ENCODE measurements at regions not wholly inside any gene's neighbourhood (a gene's known extent, or its start where the extent isn't known, plus 50 kb on each side); places are given as distances from the start of the nearest gene placed in this dataset.

DNA sequence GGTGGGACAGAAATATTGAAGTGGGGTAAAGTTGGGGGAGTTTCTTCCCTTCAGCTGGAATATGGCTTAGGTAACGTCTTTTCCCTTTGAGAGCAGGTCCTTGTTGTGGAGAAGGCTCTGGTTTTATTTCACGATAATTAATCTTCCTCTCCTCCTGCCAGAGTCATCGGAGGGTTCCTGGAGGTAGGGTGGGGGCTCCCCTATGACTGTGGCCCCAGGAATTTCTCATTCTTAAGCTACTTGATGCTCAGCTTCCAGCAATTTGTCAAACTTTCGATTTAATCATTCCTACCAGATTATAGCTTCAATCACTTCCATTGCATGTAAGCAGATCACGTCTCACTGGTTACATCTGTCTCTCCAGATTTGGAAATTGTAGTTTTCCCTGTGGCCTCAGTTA lies 242.8 kb upstream of the PLET1 start:
- TF ChIP-seq, protein P1, sequence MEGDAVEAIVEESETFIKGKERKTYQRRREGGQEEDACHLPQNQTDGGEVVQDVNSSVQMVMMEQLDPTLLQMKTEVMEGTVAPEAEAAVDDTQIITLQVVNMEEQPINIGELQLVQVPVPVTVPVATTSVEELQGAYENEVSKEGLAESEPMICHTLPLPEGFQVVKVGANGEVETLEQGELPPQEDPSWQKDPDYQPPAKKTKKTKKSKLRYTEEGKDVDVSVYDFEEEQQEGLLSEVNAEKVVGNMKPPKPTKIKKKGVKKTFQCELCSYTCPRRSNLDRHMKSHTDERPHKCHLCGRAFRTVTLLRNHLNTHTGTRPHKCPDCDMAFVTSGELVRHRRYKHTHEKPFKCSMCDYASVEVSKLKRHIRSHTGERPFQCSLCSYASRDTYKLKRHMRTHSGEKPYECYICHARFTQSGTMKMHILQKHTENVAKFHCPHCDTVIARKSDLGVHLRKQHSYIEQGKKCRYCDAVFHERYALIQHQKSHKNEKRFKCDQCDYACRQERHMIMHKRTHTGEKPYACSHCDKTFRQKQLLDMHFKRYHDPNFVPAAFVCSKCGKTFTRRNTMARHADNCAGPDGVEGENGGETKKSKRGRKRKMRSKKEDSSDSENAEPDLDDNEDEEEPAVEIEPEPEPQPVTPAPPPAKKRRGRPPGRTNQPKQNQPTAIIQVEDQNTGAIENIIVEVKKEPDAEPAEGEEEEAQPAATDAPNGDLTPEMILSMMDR (IDR thresholded peaks at IDR 0.05; ENCODE audit: low read depth, low read length), result no peak

DNA sequence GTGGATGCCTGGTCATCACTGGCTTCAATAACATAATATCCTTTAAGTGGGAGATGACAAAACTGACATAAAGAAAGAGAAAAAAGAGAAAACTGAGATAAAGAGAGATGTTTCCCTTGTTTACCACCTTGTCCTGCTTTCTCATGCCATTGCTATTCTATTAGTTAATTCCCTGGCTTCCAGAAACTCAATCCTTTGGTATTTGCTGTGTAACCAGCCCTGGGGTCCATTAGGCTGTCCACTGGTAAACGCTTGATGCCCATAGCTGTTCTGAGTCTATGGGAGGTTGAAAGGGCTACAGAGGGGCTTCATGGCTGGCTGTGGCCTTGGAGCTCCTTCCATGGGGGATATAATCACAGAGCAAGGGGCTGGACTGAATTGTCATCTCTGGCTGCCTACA lies 243.4 kb upstream of the PLET1 start:
- H3K4me3 ChIP-seq (ENCODE audit: low read depth, low read length), result no peak overlapping the region
- DNase-seq (ENCODE audit: low read depth, low spot score), result no peak
- in situ Hi-C loops (cut with HindIII; ENCODE audit: low sequenced_read_pairs), result no loop called here
- TF ChIP-seq, protein P1 (IDR thresholded peaks at IDR 0.05; ENCODE audit: low read depth, low read length), result no peak

More for the DNA sequence above, 242.8 kb upstream of the PLET1 start:
- no peak for DNase-seq (ENCODE audit: low read depth, low spot score)
- in situ Hi-C loops (cut with HindIII; ENCODE audit: low sequenced_read_pairs), result no loop called here
- no peak overlapping the region for H3K4me3 ChIP-seq (ENCODE audit: low read depth, low read length)

DNA sequence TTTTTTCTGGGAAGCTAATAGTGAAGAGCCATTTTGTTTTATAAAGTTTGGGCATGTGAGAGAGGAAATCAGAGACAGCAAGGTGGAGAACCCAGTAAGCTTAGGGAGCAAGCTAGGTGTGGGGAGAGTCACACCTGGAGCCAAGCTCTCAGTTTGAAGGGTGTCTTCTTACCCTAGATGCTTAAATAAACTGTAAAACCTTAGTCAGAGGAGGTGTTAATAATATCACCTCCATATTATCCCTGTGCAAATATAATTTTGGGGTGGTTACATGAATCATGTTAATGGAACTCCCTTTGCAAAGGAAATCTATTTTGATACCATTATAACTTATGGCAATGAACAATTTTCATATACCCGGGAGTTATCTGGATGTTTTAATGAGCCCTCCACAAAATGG lies 246.2 kb upstream of the PLET1 start:
- TF ChIP-seq, protein P1 (IDR thresholded peaks at IDR 0.05; ENCODE audit: low read depth, low read length), result no peak
- no peak for DNase-seq (ENCODE audit: low read depth, low spot score)
- no peak overlapping the region for H3K4me3 ChIP-seq (ENCODE audit: low read depth, low read length)
- in situ Hi-C loops (cut with HindIII; ENCODE audit: low sequenced_read_pairs), result no loop called here

DNA sequence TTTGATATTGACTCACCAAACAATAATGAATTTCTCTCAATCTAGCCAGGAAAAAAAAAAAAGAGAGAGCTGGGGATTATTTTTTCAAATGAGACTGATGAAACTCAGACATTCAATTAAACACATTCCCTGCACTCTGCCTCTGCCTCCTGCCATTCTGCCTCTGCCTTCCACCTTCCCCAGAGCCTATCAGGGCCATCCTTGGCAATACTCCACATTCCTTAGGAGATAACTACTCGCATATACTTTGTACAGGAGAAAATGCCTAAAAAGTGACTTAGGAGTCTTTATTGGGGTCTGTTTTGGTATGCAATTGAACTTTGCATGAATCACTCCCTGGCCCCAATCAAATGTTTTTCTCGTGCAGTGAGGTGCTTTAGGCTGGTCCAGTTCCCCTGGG lies 246.6 kb upstream of the PLET1 start:
- DNase-seq (ENCODE audit: low read depth, low spot score), result no peak
- TF ChIP-seq, protein P1 (IDR thresholded peaks at IDR 0.05; ENCODE audit: low read depth, low read length), result no peak
- no peak overlapping the region for H3K4me3 ChIP-seq (ENCODE audit: low read depth, low read length)
- in situ Hi-C loops (cut with HindIII; ENCODE audit: low sequenced_read_pairs), result no loop called here

DNA sequence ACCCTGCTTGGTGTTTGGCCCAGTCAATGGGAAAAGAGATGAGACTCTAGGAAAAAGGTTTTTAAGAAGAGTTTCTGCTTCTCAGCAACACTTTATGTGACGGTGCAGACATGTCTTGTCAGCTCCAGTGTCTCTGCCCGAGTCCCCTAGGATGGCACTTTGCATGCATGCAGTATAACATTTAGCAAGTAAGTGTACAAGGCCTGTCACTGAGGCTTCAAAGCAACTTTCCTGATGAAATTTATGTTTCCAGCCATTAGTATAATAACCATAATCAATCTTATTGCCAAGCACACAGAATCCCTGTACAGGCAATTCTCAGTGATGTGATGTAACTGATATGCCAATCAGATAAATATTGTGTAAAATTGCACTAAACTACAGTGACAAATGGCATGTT lies 248.1 kb upstream of the PLET1 start:
- TF ChIP-seq, protein P1 (IDR thresholded peaks at IDR 0.05; ENCODE audit: low read depth, low read length), result no peak
- in situ Hi-C loops (cut with HindIII; ENCODE audit: low sequenced_read_pairs), result no loop called here
- DNase-seq (ENCODE audit: low read depth, low spot score), result no peak
- H3K4me3 ChIP-seq (ENCODE audit: low read depth, low read length), result no peak overlapping the region

DNA sequence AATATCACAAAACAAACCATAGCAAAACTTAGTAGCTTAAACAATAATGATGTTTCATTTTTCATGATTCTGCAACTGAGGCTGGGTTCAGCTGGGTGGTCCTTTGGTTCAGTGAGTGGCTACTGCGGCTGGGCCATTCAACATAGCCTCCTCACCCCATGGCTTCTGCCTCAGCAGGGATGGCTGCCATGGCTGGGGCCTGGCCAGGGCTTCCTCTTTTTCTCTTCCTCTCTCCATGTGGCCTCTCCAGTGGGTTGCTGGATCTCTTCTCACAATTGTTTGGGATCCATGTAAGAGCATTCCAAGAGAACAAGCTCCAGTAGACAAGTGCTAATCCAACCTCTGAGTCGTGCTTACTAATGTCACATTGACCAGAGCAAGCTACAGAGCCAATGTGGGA lies 248.6 kb upstream of the PLET1 start:
- DNase-seq (ENCODE audit: low read depth, low spot score), result no peak
- in situ Hi-C loops (cut with HindIII; ENCODE audit: low sequenced_read_pairs), result no loop called here
- TF ChIP-seq, protein P1 (IDR thresholded peaks at IDR 0.05; ENCODE audit: low read depth, low read length), result no peak
- H3K4me3 ChIP-seq (ENCODE audit: low read depth, low read length), result no peak overlapping the region

DNA sequence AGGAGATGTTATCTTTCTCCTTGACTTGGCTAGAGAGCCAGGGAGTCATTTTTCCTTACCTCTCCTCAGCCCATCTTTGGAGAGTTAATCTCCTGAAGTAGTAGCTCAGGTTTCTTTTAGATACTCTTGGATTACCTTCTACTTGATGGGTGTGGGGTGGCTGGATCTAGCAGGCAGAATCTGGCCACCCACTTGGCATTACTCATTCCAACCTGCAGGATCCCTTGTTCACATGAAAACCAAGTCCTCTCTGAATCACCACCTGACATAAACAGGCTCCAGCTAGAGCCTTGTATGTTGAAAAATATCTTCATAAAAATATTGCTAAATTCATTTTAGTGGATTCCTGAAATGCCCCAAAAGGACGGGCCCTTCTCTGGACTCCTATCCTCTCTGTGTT lies 250.6 kb upstream of the PLET1 start:
- no peak for DNase-seq (ENCODE audit: low read depth, low spot score)
- TF ChIP-seq, protein P1 (IDR thresholded peaks at IDR 0.05; ENCODE audit: low read depth, low read length), result no peak
- in situ Hi-C loops (cut with HindIII; ENCODE audit: low sequenced_read_pairs), result no loop called here
- no peak overlapping the region for H3K4me3 ChIP-seq (ENCODE audit: low read depth, low read length)
